Stomach (tissue), 4 donors: ENCODE measurements at regions not wholly inside any gene's neighbourhood (a gene's known extent, or its start where the extent isn't known, plus 50 kb on each side); places are given as distances from the start of the nearest gene placed in this dataset.

Source experiments
- POLR2A ChIP-seq, 4 donors: fragments of 450-650 bp; IDR thresholded peaks; one replicate each; pipeline ENCODE4 v1.6.1; 2016; ENCODE audit warnings: antibody characterized with exemption in 4 of 4, control low read depth in 2 of 4, mild to moderate bottlenecking in 1 of 4, moderate library complexity in 1 of 4
- TF ChIP-seq, protein P1 (sequence below), 7 experiments: fragments of 450-650 bp in 4 of 7; fragments of 200-600 bp in 3 of 7; sonication (generic) in 3 of 7; IDR thresholded peaks; one replicate each; pipeline ENCODE4 v1.5.1; 2016 to 2019; ENCODE audit warnings: antibody characterized with exemption in 7 of 7, control low read depth in 2 of 7, mild to moderate bottlenecking in 1 of 7

- no peak for TF ChIP-seq POLR2A (IDR thresholded peaks at IDR 0.05)
- TF ChIP-seq, protein P1, sequence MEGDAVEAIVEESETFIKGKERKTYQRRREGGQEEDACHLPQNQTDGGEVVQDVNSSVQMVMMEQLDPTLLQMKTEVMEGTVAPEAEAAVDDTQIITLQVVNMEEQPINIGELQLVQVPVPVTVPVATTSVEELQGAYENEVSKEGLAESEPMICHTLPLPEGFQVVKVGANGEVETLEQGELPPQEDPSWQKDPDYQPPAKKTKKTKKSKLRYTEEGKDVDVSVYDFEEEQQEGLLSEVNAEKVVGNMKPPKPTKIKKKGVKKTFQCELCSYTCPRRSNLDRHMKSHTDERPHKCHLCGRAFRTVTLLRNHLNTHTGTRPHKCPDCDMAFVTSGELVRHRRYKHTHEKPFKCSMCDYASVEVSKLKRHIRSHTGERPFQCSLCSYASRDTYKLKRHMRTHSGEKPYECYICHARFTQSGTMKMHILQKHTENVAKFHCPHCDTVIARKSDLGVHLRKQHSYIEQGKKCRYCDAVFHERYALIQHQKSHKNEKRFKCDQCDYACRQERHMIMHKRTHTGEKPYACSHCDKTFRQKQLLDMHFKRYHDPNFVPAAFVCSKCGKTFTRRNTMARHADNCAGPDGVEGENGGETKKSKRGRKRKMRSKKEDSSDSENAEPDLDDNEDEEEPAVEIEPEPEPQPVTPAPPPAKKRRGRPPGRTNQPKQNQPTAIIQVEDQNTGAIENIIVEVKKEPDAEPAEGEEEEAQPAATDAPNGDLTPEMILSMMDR (IDR thresholded peaks at IDR 0.05): no peak
Observed at GRCh38 chr12:81888106-81888740, 129.1 kb upstream of the PPFIA2 start.
